ENCODE measurements at regions not wholly inside any gene's neighbourhood (a gene's known extent, or its start where the extent isn't known, plus 50 kb on each side); places are given as distances from the start of the nearest gene placed in this dataset.
A peak's percentile ranks its signal among the peaks of the same experiment; 100 is the strongest.

DNA sequence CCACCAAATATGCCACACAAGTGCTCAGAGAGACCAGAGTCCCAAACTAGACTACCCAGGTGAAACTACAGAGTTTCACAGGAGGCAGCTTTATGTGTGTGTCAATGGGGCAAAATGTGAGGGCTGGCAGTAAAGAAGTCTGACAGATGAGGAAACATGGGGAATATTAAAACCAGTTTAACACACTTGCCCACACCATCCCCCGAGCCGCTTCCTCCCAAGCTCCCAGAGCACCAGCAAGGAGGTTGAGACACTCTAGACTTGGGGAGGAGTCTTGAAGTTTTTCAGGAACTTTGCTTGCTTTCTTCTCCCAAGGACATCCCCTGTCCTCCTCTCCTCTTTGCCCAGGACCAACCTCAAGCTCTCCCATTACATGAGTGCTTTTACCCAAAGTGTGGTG, 94.7 kb upstream of the SPRY1 start:
- no peaks in the 10 kb centered on the region for H3K9me3 ChIP-seq (ENCODE audit: control insufficient read depth, insufficient read depth, low read length)
- no peaks in the 10 kb centered on the region for H3K36me3 Mint-ChIP-seq
- no peak overlapping the region for H3K4me3 Mint-ChIP-seq
- intact Hi-C loops (cut with micrococcal nuclease), result no loop called here
- H3K36me3 ChIP-seq (ENCODE audit: control insufficient read depth, insufficient read depth, low read length), result no peaks in the 10 kb centered on the region
- no peak overlapping the region for H3K27ac ChIP-seq (ENCODE audit: low read length)
- H3K4me3 ChIP-seq (ENCODE audit: low read length), result no peak overlapping the region
- no peak for ATAC-seq
- H3K9me3 Mint-ChIP-seq, result no peaks in the 10 kb centered on the region
- H3K4me1 ChIP-seq (ENCODE audit: control insufficient read depth, insufficient read depth, low read length), result peaks cover 22% of the 10 kb centered on the region
- peak overlapping the region in 1 of 2 donors; percentile 8 for H3K27ac Mint-ChIP-seq
- peaks cover 51 to 66% of the 10 kb centered on the region in 2 donors for H3K4me1 Mint-ChIP-seq
- WGBS (ENCODE audit: insufficient coverage), result 100% methylated on average over 1 of the region's 2 CpGs
- H3K27me3 ChIP-seq (ENCODE audit: control insufficient read depth, insufficient read depth, low read length), result no peaks in the 10 kb centered on the region
- no peak for TF ChIP-seq CTCF (IDR thresholded peaks at IDR 0.05)
- no peaks in the 10 kb centered on the region for H3K27me3 Mint-ChIP-seq (ENCODE audit: low read depth in 2 of 2)
- no peak for DNase-seq

GRCh38 chr4:123304151-123304964, 92.2 kb upstream of the SPRY1 start:
- intact Hi-C loops (cut with micrococcal nuclease), result no loop called here
- no peak for TF ChIP-seq CTCF (IDR thresholded peaks at IDR 0.05)
- H3K27me3 Mint-ChIP-seq (ENCODE audit: low read depth in 2 of 2), result no peaks in the 10 kb centered on the region
- H3K36me3 Mint-ChIP-seq, result no peaks in the 10 kb centered on the region
- no peaks in the 10 kb centered on the region for H3K9me3 Mint-ChIP-seq
- DNase-seq (peak in 1 of 2 donors; percentile 3), ATAC-seq (peak; percentile 64 to 78 (median 68))
- peak overlapping the region in 1 of 2 donors; percentile 76 for H3K27ac Mint-ChIP-seq
- Histone ChIP-seq H3K4me1 (ENCODE audit: control insufficient read depth, insufficient read depth, low read length) (peaks cover 12% of the 10 kb centered on the region), H3K27me3 (ENCODE audit: control insufficient read depth, insufficient read depth, low read length) (no peaks in the 10 kb centered on the region), H3K27ac (ENCODE audit: low read length) (no peak overlapping the region), H3K9me3 (ENCODE audit: control insufficient read depth, insufficient read depth, low read length) (no peaks in the 10 kb centered on the region), H3K36me3 (ENCODE audit: control insufficient read depth, insufficient read depth, low read length) (no peaks in the 10 kb centered on the region), H3K4me3 (ENCODE audit: low read length) (no peak overlapping the region)
- H3K4me3 Mint-ChIP-seq, result peak overlapping the region; percentile 37
- H3K4me1 Mint-ChIP-seq, result peaks cover 34 to 43% of the 10 kb centered on the region in 2 donors
- WGBS (ENCODE audit: insufficient coverage), result 70% methylated on average over 17 of the region's 17 CpGs

DNA sequence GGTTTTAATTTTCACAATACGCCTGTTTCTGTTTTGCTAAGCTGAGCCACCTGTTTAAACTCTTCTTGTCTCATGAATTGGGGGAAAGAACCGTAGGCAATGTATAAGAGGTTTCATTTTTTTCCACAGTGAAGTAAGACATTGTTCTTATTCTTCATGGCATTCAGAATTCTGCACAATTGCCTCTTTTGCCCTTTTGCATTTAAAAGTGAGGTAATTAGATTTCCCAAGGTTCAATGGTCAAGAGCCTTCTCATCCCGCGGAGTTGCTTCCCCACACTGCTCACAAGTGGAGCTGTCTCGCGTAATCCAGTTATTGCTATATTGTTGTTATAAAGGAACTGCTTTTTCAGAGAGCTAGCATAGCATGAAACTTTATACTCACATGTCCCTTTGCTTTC, 90.9 kb upstream of the SPRY1 start:
- DNase-seq, result no peak
- intact Hi-C loops (cut with micrococcal nuclease), result no loop called here
- Mint-ChIP-seq H3K27ac (no peak overlapping the region), H3K27me3 (ENCODE audit: low read depth in 2 of 2) (no peaks in the 10 kb centered on the region), H3K36me3 (no peaks in the 10 kb centered on the region), H3K9me3 (no peaks in the 10 kb centered on the region), H3K4me3 (no peak overlapping the region), H3K4me1 (peaks cover 20 to 29% of the 10 kb centered on the region in 2 donors)
- Histone ChIP-seq H3K4me1 (ENCODE audit: control insufficient read depth, insufficient read depth, low read length) (peaks cover 12% of the 10 kb centered on the region), H3K4me3 (ENCODE audit: low read length) (no peak overlapping the region), H3K27me3 (ENCODE audit: control insufficient read depth, insufficient read depth, low read length) (no peaks in the 10 kb centered on the region), H3K27ac (ENCODE audit: low read length) (no peak overlapping the region), H3K9me3 (ENCODE audit: control insufficient read depth, insufficient read depth, low read length) (no peaks in the 10 kb centered on the region), H3K36me3 (ENCODE audit: control insufficient read depth, insufficient read depth, low read length) (no peaks in the 10 kb centered on the region)
- TF ChIP-seq CTCF (IDR thresholded peaks at IDR 0.05), result no peak
- ATAC-seq, result no peak
- WGBS (ENCODE audit: insufficient coverage), result 100% methylated on average over 2 of the region's 6 CpGs

- WGBS (ENCODE audit: insufficient coverage), result 89% methylated on average over 2 of the region's 2 CpGs
- DNase-seq, result no peak
- no peaks in the 10 kb centered on the region for H3K9me3 Mint-ChIP-seq
- intact Hi-C loops (cut with micrococcal nuclease), result no loop called here
- no peaks in the 10 kb centered on the region for H3K36me3 ChIP-seq (ENCODE audit: control insufficient read depth, insufficient read depth, low read length)
- peaks cover 11% of the 10 kb centered on the region for H3K4me1 ChIP-seq (ENCODE audit: control insufficient read depth, insufficient read depth, low read length)
- no peak overlapping the region for H3K4me3 Mint-ChIP-seq
- ATAC-seq, result no peak
- H3K27ac Mint-ChIP-seq, result no peak overlapping the region
- no peaks in the 10 kb centered on the region for H3K27me3 ChIP-seq (ENCODE audit: control insufficient read depth, insufficient read depth, low read length)
- no peak overlapping the region for H3K4me3 ChIP-seq (ENCODE audit: low read length)
- peaks cover 17 to 25% of the 10 kb centered on the region in 2 donors for H3K4me1 Mint-ChIP-seq
- no peaks in the 10 kb centered on the region for H3K27me3 Mint-ChIP-seq (ENCODE audit: low read depth in 2 of 2)
- no peaks in the 10 kb centered on the region for H3K9me3 ChIP-seq (ENCODE audit: control insufficient read depth, insufficient read depth, low read length)
- no peaks in the 10 kb centered on the region for H3K36me3 Mint-ChIP-seq
- H3K27ac ChIP-seq (ENCODE audit: low read length), result no peak overlapping the region
- TF ChIP-seq CTCF (IDR thresholded peaks at IDR 0.05), result no peak
Observed at GRCh38 chr4:123306769-123307168, 89.8 kb upstream of the SPRY1 start.

All from natural killer cell (primary cell).